H9 (cell line): ENCODE measurements at regions not wholly inside any gene's neighbourhood (a gene's known extent, or its start where the extent isn't known, plus 50 kb on each side); places are given as distances from the start of the nearest gene placed in this dataset.

Source experiments
- DNase-seq: peaks from one replicate; pipeline ENCODE4 v3.0.0-alpha.2; 2017
- H2AFZ ChIP-seq: one replicate; pipeline ENCODE4 v1.6.1; 2013; ENCODE audit warnings: mild to moderate bottlenecking, low read length, control low read depth, moderate library complexity
- H2AK5ac ChIP-seq: 2 replicates; pipeline ENCODE4 v1.6.1; 2013; ENCODE audit warnings: low read length, control low read depth, mixed read lengths; ENCODE audit not compliant: insufficient read length
- H2BK120ac ChIP-seq: one replicate; pipeline ENCODE4 v1.6.1; 2013; ENCODE audit warnings: low read depth, mild to moderate bottlenecking, low read length, control low read depth, inconsistent platforms; ENCODE audit not compliant: poor library complexity, severe bottlenecking
- H2BK12ac ChIP-seq: 2 replicates; pipeline ENCODE4 v1.6.1; 2013; ENCODE audit warnings: low read length, control low read depth, mixed read lengths, low read depth; ENCODE audit not compliant: insufficient read length
- H2BK15ac ChIP-seq: 2 replicates; pipeline ENCODE4 v1.6.1; 2013; ENCODE audit warnings: low read depth, low read length, control low read depth
- H2BK20ac ChIP-seq: one replicate; pipeline ENCODE4 v1.6.1; 2013; ENCODE audit warnings: low read depth, mild to moderate bottlenecking, low read length, control low read depth, inconsistent platforms; ENCODE audit not compliant: poor library complexity, severe bottlenecking
- H2BK5ac ChIP-seq: 2 replicates; pipeline ENCODE4 v1.6.1; 2013; ENCODE audit warnings: low read length, control low read depth, mixed read lengths; ENCODE audit not compliant: insufficient read length
- H3K14ac ChIP-seq: 2 replicates; pipeline ENCODE4 v1.6.1; 2013; ENCODE audit warnings: low read length, control low read depth; ENCODE audit not compliant: insufficient read depth
- H3K18ac ChIP-seq: 2 replicates; pipeline ENCODE4 v1.6.1; 2013; ENCODE audit warnings: low read depth, mild to moderate bottlenecking, mixed read lengths, low read length, control low read depth; ENCODE audit not compliant: insufficient read length
- H3K23ac ChIP-seq: 2 replicates; pipeline ENCODE4 v1.6.1; 2013; ENCODE audit warnings: low read length, control low read depth, mixed read lengths, low read depth; ENCODE audit not compliant: insufficient read length
- H3K23me2 ChIP-seq: 2 replicates; pipeline ENCODE4 v1.6.1; 2013; ENCODE audit warnings: low read depth, mild to moderate bottlenecking, mixed read lengths, low read length, control low read depth; ENCODE audit not compliant: insufficient read length, poor library complexity, severe bottlenecking
- H3K27ac ChIP-seq: 2 replicates; pipeline ENCODE4 v1.5.1; 2013; ENCODE audit warnings: low read length, control low read depth, mixed read lengths, low read depth; ENCODE audit not compliant: insufficient read length
- H3K27me3 ChIP-seq: 2 replicates; pipeline ENCODE4 v1.6.1; 2013; ENCODE audit warnings: low read length, control low read depth, inconsistent platforms; ENCODE audit not compliant: insufficient read depth
- H3K4ac ChIP-seq: 2 replicates; pipeline ENCODE4 v1.6.1; 2013; ENCODE audit warnings: low read depth, mild to moderate bottlenecking, control low read depth, inconsistent platforms, low read length, moderate library complexity
- H3K4me1 ChIP-seq: 2 replicates; pipeline ENCODE4 v1.6.1; 2013; ENCODE audit warnings: low read length, control low read depth, inconsistent platforms; ENCODE audit not compliant: insufficient read depth
- H3K4me2 ChIP-seq: 2 replicates; pipeline ENCODE4 v1.6.1; 2013; ENCODE audit warnings: low read length, control low read depth, mixed read lengths; ENCODE audit not compliant: insufficient read length, insufficient read depth
- H3K56ac ChIP-seq: 2 replicates; pipeline ENCODE4 v1.6.1; 2013; ENCODE audit warnings: low read depth, mild to moderate bottlenecking, mixed read lengths, low read length, control low read depth; ENCODE audit not compliant: insufficient read length
- H3K79me1 ChIP-seq: 2 replicates; pipeline ENCODE4 v1.6.1; 2013; ENCODE audit warnings: low read depth, mild to moderate bottlenecking, moderate library complexity, low read length, control low read depth, inconsistent platforms; ENCODE audit not compliant: insufficient read depth, poor library complexity, severe bottlenecking
- H3K79me2 ChIP-seq: 2 replicates; pipeline ENCODE4 v1.6.1; 2013; ENCODE audit warnings: low read length, control low read depth, inconsistent platforms; ENCODE audit not compliant: insufficient read depth
- H3K9ac ChIP-seq: 2 replicates; pipeline ENCODE4 v1.6.1; 2013; ENCODE audit warnings: low read length, control low read depth, mixed read lengths; ENCODE audit not compliant: insufficient read length; ENCODE audit errors: extremely low read depth
- H3K9me3 ChIP-seq: one replicate; pipeline ENCODE4 v1.6.1; 2013; ENCODE audit warnings: low read depth, low read length, inconsistent platforms; ENCODE audit not compliant: control insufficient read depth
- H3T11ph ChIP-seq: one replicate; pipeline ENCODE4 v1.6.1; 2013; ENCODE audit warnings: mild to moderate bottlenecking, low read length, control low read depth, inconsistent platforms
- H4K20me1 ChIP-seq: one replicate; pipeline ENCODE4 v1.6.1; 2013; ENCODE audit not compliant: control insufficient read depth, insufficient read length, insufficient read depth
- H4K5ac ChIP-seq: 2 replicates; pipeline ENCODE4 v1.6.1; 2013; ENCODE audit warnings: low read depth, mild to moderate bottlenecking, mixed read lengths, low read length, control low read depth; ENCODE audit not compliant: insufficient read length
- H4K8ac ChIP-seq: replicated peaks from 2 replicates; pipeline ENCODE4 v1.6.1; 2013; ENCODE audit warnings: low read length, control low read depth, mixed read lengths, low read depth; ENCODE audit not compliant: insufficient read length
- H4K91ac ChIP-seq: 2 replicates; pipeline ENCODE4 v1.6.1; 2013; ENCODE audit warnings: low read depth, mild to moderate bottlenecking, moderate library complexity, mixed read lengths, low read length, control low read depth; ENCODE audit not compliant: insufficient read length
- H3K27ac Mint-ChIP-seq, 3 experiments: 2 replicates in 2 of 3; 3 replicates in 1 of 3; pipeline ENCODE4 v1.8.0; 2020 to 2021; ENCODE audit warnings: mixed read lengths in 3 of 3, mild to moderate bottlenecking in 1 of 3, moderate library complexity in 1 of 3
- H3K27me3 Mint-ChIP-seq: 2 replicates; pipeline ENCODE4 v1.8.0; 2021; ENCODE audit warnings: low read depth, mild to moderate bottlenecking, moderate library complexity, mixed read lengths
- H3K36me3 Mint-ChIP-seq, 3 experiments: 2 replicates in 2 of 3; 3 replicates in 1 of 3; pipeline ENCODE4 v1.8.0; 2020 to 2021; ENCODE audit warnings: low read depth in 3 of 3, mixed read lengths in 3 of 3; ENCODE audit not compliant: insufficient read depth in 1 of 3
- H3K4me1 Mint-ChIP-seq, 2 experiments: 2 replicates each; pipeline ENCODE4 v1.8.0; 2020; ENCODE audit warnings: mixed read lengths in 2 of 2
- H3K4me3 Mint-ChIP-seq, 2 experiments: 2 replicates in 1 of 2; 3 replicates in 1 of 2; pipeline ENCODE4 v1.8.0; 2020 to 2021; ENCODE audit warnings: mild to moderate bottlenecking in 2 of 2, mixed read lengths in 2 of 2, moderate library complexity in 1 of 2
- H3K9me3 Mint-ChIP-seq, 2 experiments: 2 replicates in 1 of 2; 3 replicates in 1 of 2; pipeline ENCODE4 v1.8.0; 2020; ENCODE audit warnings: mild to moderate bottlenecking in 2 of 2, mixed read lengths in 2 of 2, moderate library complexity in 1 of 2
- CTCF ChIP-seq: fragments of 200-600 bp; sonication (generic); conservative IDR thresholded peaks from 3 replicates; pipeline ENCODE4 v1.8.0; 2021; ENCODE audit warnings: antibody characterized with exemption, mild to moderate bottlenecking

- Histone ChIP-seq H2BK12ac (no peak overlapping the region), H3K4me1 (peaks cover 3% of the 10 kb centered on the region; the same call in 1 of the 2 replicates), H4K8ac (no peak overlapping the region), H2BK120ac (no peak overlapping the region), H3K27me3 (no peaks in the 10 kb centered on the region), H3K23me2 (no peaks in the 10 kb centered on the region), H3K9me3 (no peaks in the 10 kb centered on the region), H4K20me1 (no peaks in the 10 kb centered on the region), H2BK20ac (no peak overlapping the region), H2BK15ac (no peak overlapping the region), H3K56ac (no peak overlapping the region), H4K91ac (no peak overlapping the region), H3K79me2 (no peaks in the 10 kb centered on the region), H2BK5ac (no peak overlapping the region), H3K79me1 (no peaks in the 10 kb centered on the region), H3K4me2 (no peak overlapping the region), H2AK5ac (no peak overlapping the region), H3T11ph (no peak overlapping the region), H3K18ac (no peak overlapping the region), H4K5ac (no peak overlapping the region), H3K27ac (no peak overlapping the region), H2AFZ (no peak overlapping the region), H3K23ac (no peak overlapping the region), H3K14ac (no peak overlapping the region), H3K9ac (no peak overlapping the region), H3K4ac (no peak overlapping the region)
- Mint-ChIP-seq H3K27ac (no peak overlapping the region), H3K27me3 (no peaks in the 10 kb centered on the region), H3K4me1 (peaks cover 14 to 16% of the 10 kb centered on the region in 2 experiments), H3K4me3 (no peak overlapping the region), H3K36me3 (no peaks in the 10 kb centered on the region), H3K9me3 (peaks cover 3 to 9% of the 10 kb centered on the region in 2 experiments; a peak in 3 of 5 replicates)
- TF ChIP-seq CTCF, result no peak
- no peak for DNase-seq
Measured at GRCh38 chr3:159480046-159480445, 508.6 kb upstream of the IL12A start.
